Keratinocyte (primary cell): ENCODE measurements at regions not wholly inside any gene's neighbourhood (a gene's known extent, or its start where the extent isn't known, plus 50 kb on each side); places are given as distances from the start of the nearest gene placed in this dataset.

Experiments
- DNase-seq: peaks from one replicate; pipeline ENCODE4 v3.0.0-alpha.2; 2011; ENCODE audit warnings: low read depth, missing footprints, low spot score
- FAIRE-seq: peaks from 2 replicates; lab custom pipeline; 2011; peaks lifted over from hg19 to GRCh38; lab: Jason Lieb, UNC
- H2AFZ ChIP-seq: 2 replicates; pipeline ENCODE4 v1.6.0; 2012; ENCODE audit warnings: low read length, control low read depth, inconsistent platforms; ENCODE audit not compliant: control insufficient read depth
- H3K27ac ChIP-seq: 2 replicates; pipeline ENCODE4 v1.5.1; 2011; ENCODE audit warnings: low read length; ENCODE audit not compliant: control insufficient read depth, insufficient read depth
- H3K27me3 ChIP-seq: 3 replicates; pipeline ENCODE4 v1.6.0; 2011; ENCODE audit warnings: low read length; ENCODE audit not compliant: control insufficient read depth, insufficient read depth; ENCODE audit errors: extremely low read depth
- H3K36me3 ChIP-seq, 2 experiments: 2 replicates in 1 of 2; 3 replicates in 1 of 2; pipeline ENCODE4 v1.5.1; 2011; ENCODE audit warnings: low read length in 2 of 2, mild to moderate bottlenecking in 1 of 2; ENCODE audit not compliant: control insufficient read depth in 2 of 2, insufficient read depth in 2 of 2; ENCODE audit errors: extremely low read depth in 1 of 2
- H3K4me1 ChIP-seq: 3 replicates; pipeline ENCODE4 v1.5.1; 2011; ENCODE audit warnings: low read length; ENCODE audit not compliant: control insufficient read depth, insufficient read depth; ENCODE audit errors: extremely low read depth
- H3K4me2 ChIP-seq: 3 replicates; pipeline ENCODE4 v1.6.0; 2011; ENCODE audit warnings: low read depth, low read length; ENCODE audit not compliant: control insufficient read depth, insufficient read depth; ENCODE audit errors: extremely low read depth
- H3K4me3 ChIP-seq, 3 experiments: fragments of 200-600 bp in 1 of 3; sonication (generic) in 1 of 3; 2 replicates in 2 of 3; 3 replicates in 1 of 3; pipeline ENCODE4 v1.5.1; 2011 to 2016; ENCODE audit warnings: low read length in 3 of 3, mild to moderate bottlenecking in 3 of 3, control low read depth in 2 of 3, inconsistent platforms in 1 of 3, low read depth in 1 of 3, mixed read lengths in 1 of 3, mixed run types in 1 of 3, moderate library complexity in 1 of 3; ENCODE audit not compliant: control insufficient read depth in 2 of 3, insufficient read depth in 2 of 3; ENCODE audit errors: extremely low read depth in 1 of 3
- H3K79me2 ChIP-seq: 2 replicates; pipeline ENCODE4 v1.6.0; 2012; ENCODE audit warnings: low read length; ENCODE audit not compliant: control insufficient read depth, insufficient read depth
- H3K9ac ChIP-seq: 3 replicates; pipeline ENCODE4 v1.6.0; 2011; ENCODE audit warnings: low read length; ENCODE audit not compliant: control insufficient read depth, insufficient read depth; ENCODE audit errors: extremely low read depth
- H3K9me1 ChIP-seq: 3 replicates; pipeline ENCODE4 v1.6.0; 2011; ENCODE audit warnings: low read length; ENCODE audit not compliant: control insufficient read depth, insufficient read depth; ENCODE audit errors: extremely low read depth
- H3K9me3 ChIP-seq: 2 replicates; pipeline ENCODE4 v1.5.1; 2012; ENCODE audit warnings: low read depth, low read length; ENCODE audit not compliant: control insufficient read depth
- H4K20me1 ChIP-seq: 3 replicates; pipeline ENCODE4 v1.6.0; 2011; ENCODE audit warnings: low read length; ENCODE audit not compliant: control insufficient read depth, insufficient read depth; ENCODE audit errors: extremely low read depth
- CTCF ChIP-seq, 3 experiments: IDR thresholded peaks in 1 of 3; conservative IDR thresholded peaks in 1 of 3; optimal IDR thresholded peaks in 1 of 3; 2 replicates in 2 of 3; 3 replicates in 1 of 3; pipeline versions ENCODE3 to v1.5.1; 2011; ENCODE audit warnings: low read length in 3 of 3, mild to moderate bottlenecking in 3 of 3, moderate library complexity in 2 of 3, control low read depth in 1 of 3, inconsistent platforms in 1 of 3; ENCODE audit not compliant: insufficient read depth in 2 of 3; ENCODE audit errors: extremely low read depth in 1 of 3
- EZH2 ChIP-seq: IDR thresholded peaks from one replicate; pipeline ENCODE4 v1.6.1; 2012; ENCODE audit warnings: inconsistent platforms, mild to moderate bottlenecking, low read length, moderate library complexity
- dilution Hi-C: fragments of 300-500 bp; cut with MboI; formaldehyde crosslinking; loops from one replicate; pipeline ENCODE4 v1.7.0; 2020; ENCODE audit warnings: low sequenced_read_pairs; ENCODE audit not compliant: extremely low pct_ligation_motif_present

GRCh38 chr12:58584880-58585279 is 335.4 kb downstream of the LRIG3 start:
- TF ChIP-seq EZH2 (no peak), CTCF (optimal IDR thresholded peaks at IDR 0.05 in 1 of 3, IDR thresholded peaks at IDR 0.05 in 1 of 3, conservative IDR thresholded peaks at IDR 0.05 in 1 of 3; ENCODE audit: extremely low read depth in 1 of 3, insufficient read depth in 2 of 3, low read length in 3 of 3) (no peak)
- no peaks in the 10 kb centered on the region for H3K36me3 ChIP-seq
- DNase-seq, result no peak
- no peak overlapping the region for H2AFZ ChIP-seq
- H4K20me1 ChIP-seq, result no peaks in the 10 kb centered on the region
- H3K27ac ChIP-seq, result no peak overlapping the region
- no peak overlapping the region for H3K4me3 ChIP-seq
- no peak for FAIRE-seq
- H3K9me3 ChIP-seq, result no peaks in the 10 kb centered on the region
- no peak overlapping the region for H3K9ac ChIP-seq
- H3K79me2 ChIP-seq, result no peaks in the 10 kb centered on the region
- no peaks in the 10 kb centered on the region for H3K9me1 ChIP-seq
- H3K27me3 ChIP-seq, result no peaks in the 10 kb centered on the region
- dilution Hi-C loops, result no loop called here
- H3K4me1 ChIP-seq, result no peaks in the 10 kb centered on the region
- H3K4me2 ChIP-seq, result no peak overlapping the region

- H3K27me3 ChIP-seq, result no peaks in the 10 kb centered on the region
- H3K9me3 ChIP-seq, result no peaks in the 10 kb centered on the region
- H3K36me3 ChIP-seq, result no peaks in the 10 kb centered on the region
- H3K27ac ChIP-seq, result no peak overlapping the region
- DNase-seq, result no peak
- H3K4me1 ChIP-seq, result no peaks in the 10 kb centered on the region
- no peak overlapping the region for H3K4me2 ChIP-seq
- H3K4me3 ChIP-seq, result no peak overlapping the region
- no peak for TF ChIP-seq CTCF (optimal IDR thresholded peaks at IDR 0.05 in 1 of 3, IDR thresholded peaks at IDR 0.05 in 1 of 3, conservative IDR thresholded peaks at IDR 0.05 in 1 of 3; ENCODE audit: extremely low read depth in 1 of 3, insufficient read depth in 2 of 3, low read length in 3 of 3)
- no peak for TF ChIP-seq EZH2
- H3K79me2 ChIP-seq, result no peaks in the 10 kb centered on the region
- H3K9ac ChIP-seq, result no peak overlapping the region
- no peak for FAIRE-seq
- H2AFZ ChIP-seq, result no peak overlapping the region
- H3K9me1 ChIP-seq, result no peaks in the 10 kb centered on the region
- dilution Hi-C loops, result no loop called here
- no peaks in the 10 kb centered on the region for H4K20me1 ChIP-seq
Observed at GRCh38 chr12:58586762-58587161, 333.5 kb downstream of the LRIG3 start.
